ENCODE measurements at regions not wholly inside any gene's neighbourhood (a gene's known extent, or its start where the extent isn't known, plus 50 kb on each side); places are given as distances from the start of the nearest gene placed in this dataset.

DNA sequence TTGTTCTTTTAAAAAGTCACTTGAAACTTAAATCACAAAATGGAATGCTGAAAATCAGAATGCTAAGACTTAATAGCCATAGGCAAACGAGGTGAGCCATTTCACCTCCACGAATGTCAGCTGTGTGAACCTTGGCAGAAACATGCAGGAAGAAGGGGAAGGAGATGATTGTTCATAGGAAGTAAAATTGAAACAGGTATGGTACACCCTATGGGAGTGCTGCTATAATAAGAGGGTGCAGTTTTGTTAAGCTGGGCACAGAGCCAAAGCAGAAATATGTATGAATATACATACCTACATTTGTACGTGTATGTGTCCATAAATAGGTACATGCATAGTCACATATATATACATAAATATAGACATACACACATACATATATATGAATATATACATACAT is 51.0 kb upstream of the SPINK5 start:
- 51% methylated on average over 3 of the region's 3 CpGs for WGBS
- intact Hi-C loops (cut with DNase I) = no loop called here
- H3K27me3 ChIP-seq = no peaks in the 10 kb centered on the region
- no peaks in the 10 kb centered on the region for H3K9me3 ChIP-seq
- H3K4me3 ChIP-seq = no peak overlapping the region
- no peak for DNase-seq (ENCODE audit: extremely low spot score)
- TF ChIP-seq EP300 (IDR thresholded peaks at IDR 0.05) = no peak
- TF ChIP-seq POLR2AphosphoS5 (IDR thresholded peaks at IDR 0.05) = no peak
- no peak for TF ChIP-seq POLR2A (IDR thresholded peaks at IDR 0.05; ENCODE audit: low read depth)
- TF ChIP-seq, protein P1, sequence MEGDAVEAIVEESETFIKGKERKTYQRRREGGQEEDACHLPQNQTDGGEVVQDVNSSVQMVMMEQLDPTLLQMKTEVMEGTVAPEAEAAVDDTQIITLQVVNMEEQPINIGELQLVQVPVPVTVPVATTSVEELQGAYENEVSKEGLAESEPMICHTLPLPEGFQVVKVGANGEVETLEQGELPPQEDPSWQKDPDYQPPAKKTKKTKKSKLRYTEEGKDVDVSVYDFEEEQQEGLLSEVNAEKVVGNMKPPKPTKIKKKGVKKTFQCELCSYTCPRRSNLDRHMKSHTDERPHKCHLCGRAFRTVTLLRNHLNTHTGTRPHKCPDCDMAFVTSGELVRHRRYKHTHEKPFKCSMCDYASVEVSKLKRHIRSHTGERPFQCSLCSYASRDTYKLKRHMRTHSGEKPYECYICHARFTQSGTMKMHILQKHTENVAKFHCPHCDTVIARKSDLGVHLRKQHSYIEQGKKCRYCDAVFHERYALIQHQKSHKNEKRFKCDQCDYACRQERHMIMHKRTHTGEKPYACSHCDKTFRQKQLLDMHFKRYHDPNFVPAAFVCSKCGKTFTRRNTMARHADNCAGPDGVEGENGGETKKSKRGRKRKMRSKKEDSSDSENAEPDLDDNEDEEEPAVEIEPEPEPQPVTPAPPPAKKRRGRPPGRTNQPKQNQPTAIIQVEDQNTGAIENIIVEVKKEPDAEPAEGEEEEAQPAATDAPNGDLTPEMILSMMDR (IDR thresholded peaks at IDR 0.05) = no peak
- H3K27ac ChIP-seq (replicated peaks in 1 of 4) = no peak overlapping the region
- H3K4me1 ChIP-seq = no peaks in the 10 kb centered on the region
- no peaks in the 10 kb centered on the region for H3K36me3 ChIP-seq

DNA sequence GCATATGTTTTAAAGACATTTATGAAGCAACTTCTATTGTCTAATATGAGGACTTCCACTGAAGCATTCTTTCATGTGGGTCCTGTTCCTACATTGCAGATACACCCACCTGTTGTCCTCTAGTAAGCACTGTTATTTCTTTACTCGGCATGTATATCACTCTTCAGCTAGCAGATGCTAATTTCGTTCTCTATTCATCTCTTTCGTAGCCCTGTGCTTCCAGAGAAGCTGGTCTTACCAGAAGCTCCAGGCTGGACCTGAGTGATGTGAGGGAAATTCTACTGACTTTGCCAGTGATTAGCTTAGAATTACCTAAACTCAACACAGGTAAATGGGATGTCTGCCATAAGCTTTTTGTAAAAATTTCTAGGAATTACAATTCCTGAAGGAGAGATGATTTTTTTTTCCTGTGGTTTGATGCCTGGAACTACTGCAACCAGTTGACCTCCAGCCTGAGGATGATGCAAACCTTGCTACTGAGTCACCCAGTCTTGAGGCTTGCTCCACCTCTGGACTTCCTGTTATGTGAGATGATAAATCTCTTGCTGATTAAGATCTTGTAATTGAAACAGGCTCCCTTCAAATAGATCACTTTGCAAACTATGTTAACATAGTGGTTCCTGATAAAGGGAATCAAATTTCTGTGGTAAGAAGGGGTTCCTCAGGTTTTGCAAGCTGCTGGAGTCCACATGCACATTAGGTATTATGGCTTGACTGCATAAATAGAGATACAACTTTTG is 52.2 kb upstream of the SPINK5 start:
- no peak overlapping the region for H3K4me3 ChIP-seq
- H3K36me3 ChIP-seq = no peaks in the 10 kb centered on the region
- no peaks in the 10 kb centered on the region for H3K4me1 ChIP-seq
- no peak overlapping the region for H3K27ac ChIP-seq (replicated peaks in 1 of 4)
- no peaks in the 10 kb centered on the region for H3K9me3 ChIP-seq
- H3K27me3 ChIP-seq = no peaks in the 10 kb centered on the region
- intact Hi-C loops (cut with DNase I) = no loop called here
- DNase-seq (ENCODE audit: extremely low spot score) = no peak
- WGBS = 88% methylated on average over 3 of the region's 3 CpGs
- TF ChIP-seq POLR2AphosphoS5 (IDR thresholded peaks at IDR 0.05) = no peak
- TF ChIP-seq, protein P1 (IDR thresholded peaks at IDR 0.05) = no peak
- no peak for TF ChIP-seq POLR2A (IDR thresholded peaks at IDR 0.05; ENCODE audit: low read depth)
- TF ChIP-seq EP300 (IDR thresholded peaks at IDR 0.05) = no peak

DNA sequence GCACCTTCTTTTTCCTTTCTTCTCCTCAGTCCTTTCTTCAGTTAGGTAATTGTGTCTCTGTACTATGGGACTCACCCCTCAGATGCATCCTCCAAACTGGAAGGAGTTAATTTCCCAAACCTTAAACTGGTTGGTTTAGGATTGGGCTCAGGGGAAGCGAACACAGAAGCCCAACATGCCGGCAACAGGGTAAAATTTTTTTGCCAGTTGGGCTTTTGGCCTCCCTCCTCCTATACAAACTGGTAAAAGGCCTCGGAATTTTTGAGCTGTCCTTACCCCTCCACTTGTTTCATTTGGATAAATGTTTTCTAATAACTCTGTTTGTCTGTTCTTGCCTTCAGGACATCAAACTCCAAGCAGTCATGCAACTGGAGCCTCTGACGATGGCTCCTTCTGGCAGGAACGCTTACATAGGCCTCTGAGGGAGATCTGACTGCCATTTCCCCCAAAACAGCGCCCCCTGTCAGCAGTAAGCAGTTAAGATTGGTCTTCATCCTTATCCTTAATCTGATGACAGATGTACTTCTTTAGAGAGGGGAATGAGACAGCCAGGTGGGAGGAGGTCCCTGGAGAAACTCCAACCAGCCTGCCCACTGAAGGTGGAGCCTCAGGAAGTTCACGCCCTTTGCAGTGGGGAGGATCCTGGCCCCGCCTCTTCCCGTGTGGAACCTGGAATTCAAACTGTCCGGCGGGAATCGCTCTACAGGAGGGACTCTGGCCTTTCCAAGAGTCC is 57.8 kb upstream of the SPINK5 start:
- no peaks in the 10 kb centered on the region for H3K27me3 ChIP-seq
- TF ChIP-seq, protein P1 (IDR thresholded peaks at IDR 0.05) = no peak
- TF ChIP-seq POLR2AphosphoS5 (IDR thresholded peaks at IDR 0.05) = no peak
- no peak for TF ChIP-seq POLR2A (IDR thresholded peaks at IDR 0.05; ENCODE audit: low read depth)
- TF ChIP-seq EP300 (IDR thresholded peaks at IDR 0.05) = no peak
- WGBS = 72% methylated on average over 12 of the region's 12 CpGs
- no peak overlapping the region for H3K27ac ChIP-seq (replicated peaks in 1 of 4)
- peaks cover 0 to 23% (median 19%) of the 10 kb centered on the region in 4 donors for H3K9me3 ChIP-seq
- no peaks in the 10 kb centered on the region for H3K36me3 ChIP-seq
- H3K4me1 ChIP-seq = no peaks in the 10 kb centered on the region
- intact Hi-C loops (cut with DNase I) = no loop called here
- no peak overlapping the region for H3K4me3 ChIP-seq
- DNase-seq (ENCODE audit: extremely low spot score) = no peak

DNA sequence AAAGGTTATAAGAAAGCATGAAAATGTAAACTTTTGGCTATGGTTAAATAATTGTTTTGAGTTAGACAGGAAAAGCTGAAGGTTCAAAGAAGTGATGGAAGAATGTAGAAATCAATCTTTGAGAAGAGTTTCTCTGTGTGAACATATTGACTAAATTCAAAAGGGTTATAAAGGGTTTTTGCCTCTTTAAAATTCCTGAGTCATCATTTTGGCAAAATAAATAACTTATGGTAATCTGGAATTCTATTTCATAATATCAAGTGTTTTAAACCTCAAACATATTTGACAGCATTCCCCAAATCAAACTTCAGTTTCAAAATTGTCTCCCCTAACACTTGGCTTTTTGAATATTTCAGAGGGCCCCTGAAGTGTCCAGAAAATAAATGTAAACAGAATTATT is 60.6 kb upstream of the SPINK5 start:
- no peaks in the 10 kb centered on the region for H3K36me3 ChIP-seq
- no peaks in the 10 kb centered on the region for H3K4me1 ChIP-seq
- TF ChIP-seq POLR2AphosphoS5 (IDR thresholded peaks at IDR 0.05) (no peak), POLR2A (IDR thresholded peaks at IDR 0.05; ENCODE audit: low read depth) (no peak), EP300 (IDR thresholded peaks at IDR 0.05) (no peak)
- TF ChIP-seq, protein P1 (IDR thresholded peaks at IDR 0.05) = no peak
- H3K9me3 ChIP-seq = peaks cover 0 to 33% (median 28%) of the 10 kb centered on the region in 4 donors
- no peak overlapping the region for H3K27ac ChIP-seq (replicated peaks in 1 of 4)
- H3K4me3 ChIP-seq = no peak overlapping the region
- intact Hi-C loops (cut with DNase I) = no loop called here
- no peaks in the 10 kb centered on the region for H3K27me3 ChIP-seq
- no peak for DNase-seq (ENCODE audit: extremely low spot score)

Measured in esophagus muscularis mucosa (tissue), 4 donors.